ENCODE measurements at regions not wholly inside any gene's neighbourhood (a gene's known extent, or its start where the extent isn't known, plus 50 kb on each side); places are given as distances from the start of the nearest gene placed in this dataset.
"Not testable (repeated sequence)": the region's sequence is repeated elsewhere in the genome, so short reads cannot be mapped to it uniquely, and the experiment has no call there.

- DNase-seq (ENCODE audit: unreplicated experiment), result peak; percentile 47
- ChIA-PET CTCF (interaction anchor here (0.7 to 1.3 kb wide), 2 partner anchors 25 to 62 kb away, joined by 3 to 4 read pairs; no protein-coding TSS in a partner anchor), POLR2A (interaction anchor here (0.6 to 1.6 kb wide), 8 partner anchors 13 to 910 kb away, joined by 3 to 13 read pairs (median 3); no protein-coding TSS in a partner anchor)
- Mint-ChIP-seq H3K36me3 (ENCODE audit: insufficient read depth, unreplicated experiment) (peaks cover 7% of the 10 kb centered on the region), H3K27me3 (ENCODE audit: insufficient read depth, unreplicated experiment) (no peaks in the 10 kb centered on the region), H3K27ac (ENCODE audit: low read depth, unreplicated experiment) (no peak overlapping the region), H3K4me3 (ENCODE audit: unreplicated experiment) (no peak overlapping the region), H3K4me1 (ENCODE audit: insufficient read depth, unreplicated experiment) (peaks cover 6% of the 10 kb centered on the region), H3K9me3 (ENCODE audit: unreplicated experiment) (peaks cover 8% of the 10 kb centered on the region)
- intact Hi-C loops (cut with micrococcal nuclease), result no loop called here
- TF ChIP-seq CTCF (IDR thresholded peaks at IDR 0.05; ENCODE audit: unreplicated experiment), result no peak
- BruUV-seq (replicated peaks), result no TSS peak
Measured at GRCh38 chr13:73303851-73304250, 245.0 kb downstream of the KLF5 start.

- H3K36me3 Mint-ChIP-seq (ENCODE audit: insufficient read depth, unreplicated experiment); BruUV-seq (replicated peaks); H3K4me3 Mint-ChIP-seq (ENCODE audit: unreplicated experiment); intact Hi-C loops (cut with micrococcal nuclease); POLR2A ChIA-PET; H3K27ac Mint-ChIP-seq (ENCODE audit: low read depth, unreplicated experiment); H3K27me3 Mint-ChIP-seq (ENCODE audit: insufficient read depth, unreplicated experiment); H3K4me1 Mint-ChIP-seq (ENCODE audit: insufficient read depth, unreplicated experiment); H3K9me3 Mint-ChIP-seq (ENCODE audit: unreplicated experiment); DNase-seq (ENCODE audit: unreplicated experiment): not testable (repeated sequence)
- CTCF ChIA-PET, result interaction anchor here (0.7 kb wide), 1 partner anchor 332 kb away, joined by 3 read pairs; no protein-coding TSS in a partner anchor
Measured at GRCh38 chr13:73301622-73302021, 242.8 kb downstream of the KLF5 start.

- Mint-ChIP-seq H3K27me3 (ENCODE audit: insufficient read depth, unreplicated experiment) (no peaks in the 10 kb centered on the region), H3K36me3 (ENCODE audit: insufficient read depth, unreplicated experiment) (peaks cover 7% of the 10 kb centered on the region), H3K9me3 (ENCODE audit: unreplicated experiment) (no peaks in the 10 kb centered on the region), H3K4me3 (ENCODE audit: unreplicated experiment) (no peak overlapping the region), H3K27ac (ENCODE audit: low read depth, unreplicated experiment) (no peak overlapping the region), H3K4me1 (ENCODE audit: insufficient read depth, unreplicated experiment) (peaks cover 6% of the 10 kb centered on the region)
- POLR2A ChIA-PET, result interaction anchor here (0.7 to 1.7 kb wide), 3 partner anchors 11 to 230 kb away, joined by 3 to 5 read pairs (median 4); no protein-coding TSS in a partner anchor
- intact Hi-C loops (cut with micrococcal nuclease), result no loop called here
- no TSS peak for BruUV-seq (replicated peaks)
- TF ChIP-seq CTCF (IDR thresholded peaks at IDR 0.05; ENCODE audit: unreplicated experiment), result no peak
- no peak for DNase-seq (ENCODE audit: unreplicated experiment)
- CTCF ChIA-PET, result no interaction called here
Measured at GRCh38 chr13:73300718-73301425, 242.1 kb downstream of the KLF5 start.

- DNase-seq (ENCODE audit: unreplicated experiment), result no peak
- H3K4me1 Mint-ChIP-seq (ENCODE audit: insufficient read depth, unreplicated experiment), result peaks cover 6% of the 10 kb centered on the region
- H3K36me3 Mint-ChIP-seq (ENCODE audit: insufficient read depth, unreplicated experiment), result peaks cover 7% of the 10 kb centered on the region
- intact Hi-C loops (cut with micrococcal nuclease), result no loop called here
- no peak overlapping the region for H3K4me3 Mint-ChIP-seq (ENCODE audit: unreplicated experiment)
- no peak for TF ChIP-seq CTCF (IDR thresholded peaks at IDR 0.05; ENCODE audit: unreplicated experiment)
- no peaks in the 10 kb centered on the region for H3K27me3 Mint-ChIP-seq (ENCODE audit: insufficient read depth, unreplicated experiment)
- POLR2A ChIA-PET, result interaction anchor here (1.7 kb wide), 1 partner anchor 10 kb away, joined by 5 read pairs; no protein-coding TSS in a partner anchor
- H3K27ac Mint-ChIP-seq (ENCODE audit: low read depth, unreplicated experiment), result no peak overlapping the region
- CTCF ChIA-PET, result interaction anchor here (0.7 kb wide), 2 partner anchors 13 to 560 kb away, joined by 3 to 4 read pairs; no protein-coding TSS in a partner anchor
- H3K9me3 Mint-ChIP-seq (ENCODE audit: unreplicated experiment), result no peaks in the 10 kb centered on the region
- BruUV-seq (replicated peaks), result no TSS peak
Measured at GRCh38 chr13:73299787-73300186, 241.0 kb downstream of the KLF5 start.
